GM12864 (cell line): ENCODE measurements at regions not wholly inside any gene's neighbourhood (a gene's known extent, or its start where the extent isn't known, plus 50 kb on each side); places are given as distances from the start of the nearest gene placed in this dataset.

Source experiments
- DNase-seq: peaks from one replicate; pipeline ENCODE4 v3.0.0-alpha.2; 2011; ENCODE audit warnings: low read depth
- H3K4me3 ChIP-seq: 2 replicates; pipeline ENCODE4 v1.5.1; 2011; ENCODE audit warnings: mild to moderate bottlenecking, low read depth, low read length, control low read depth
- TF ChIP-seq, protein P1 (sequence below): IDR thresholded peaks from 2 replicates; pipeline ENCODE4 v1.5.1; 2011; ENCODE audit warnings: low read depth, mild to moderate bottlenecking, moderate library complexity, low read length, control low read depth, inconsistent platforms; ENCODE audit errors: missing control alignments

- TF ChIP-seq, protein P1, sequence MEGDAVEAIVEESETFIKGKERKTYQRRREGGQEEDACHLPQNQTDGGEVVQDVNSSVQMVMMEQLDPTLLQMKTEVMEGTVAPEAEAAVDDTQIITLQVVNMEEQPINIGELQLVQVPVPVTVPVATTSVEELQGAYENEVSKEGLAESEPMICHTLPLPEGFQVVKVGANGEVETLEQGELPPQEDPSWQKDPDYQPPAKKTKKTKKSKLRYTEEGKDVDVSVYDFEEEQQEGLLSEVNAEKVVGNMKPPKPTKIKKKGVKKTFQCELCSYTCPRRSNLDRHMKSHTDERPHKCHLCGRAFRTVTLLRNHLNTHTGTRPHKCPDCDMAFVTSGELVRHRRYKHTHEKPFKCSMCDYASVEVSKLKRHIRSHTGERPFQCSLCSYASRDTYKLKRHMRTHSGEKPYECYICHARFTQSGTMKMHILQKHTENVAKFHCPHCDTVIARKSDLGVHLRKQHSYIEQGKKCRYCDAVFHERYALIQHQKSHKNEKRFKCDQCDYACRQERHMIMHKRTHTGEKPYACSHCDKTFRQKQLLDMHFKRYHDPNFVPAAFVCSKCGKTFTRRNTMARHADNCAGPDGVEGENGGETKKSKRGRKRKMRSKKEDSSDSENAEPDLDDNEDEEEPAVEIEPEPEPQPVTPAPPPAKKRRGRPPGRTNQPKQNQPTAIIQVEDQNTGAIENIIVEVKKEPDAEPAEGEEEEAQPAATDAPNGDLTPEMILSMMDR: no peak
- DNase-seq: no peak
- H3K4me3 ChIP-seq: no peak overlapping the region
These were observed 960.3 kb upstream of the LRRN3 start for GRCh38 chr7:110130669-110131068.

- no peak overlapping the region for H3K4me3 ChIP-seq
- TF ChIP-seq, protein P1: no peak
- no peak for DNase-seq
These were observed 959.6 kb upstream of the LRRN3 start for GRCh38 chr7:110131344-110131743.

DNA sequence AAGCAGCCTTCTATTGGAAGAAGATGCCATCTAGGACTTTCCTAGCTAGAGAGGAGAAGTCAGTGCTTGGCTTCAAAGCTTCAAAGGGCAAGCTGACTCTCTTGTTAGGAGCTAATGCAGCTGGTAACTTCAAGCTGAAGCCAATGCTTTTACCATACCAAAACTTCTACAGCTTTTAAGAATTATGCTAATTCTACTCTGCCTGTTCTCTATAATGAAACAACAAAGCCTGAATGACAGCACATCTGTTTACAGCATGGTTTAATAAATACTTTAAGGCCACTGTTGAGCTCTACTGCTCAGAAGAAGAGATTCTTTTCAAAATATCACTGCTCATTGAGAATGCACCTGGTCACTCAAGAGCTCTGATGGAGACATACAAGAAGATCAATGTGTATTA, 951.9 kb upstream of the LRRN3 start:
- H3K4me3 ChIP-seq: no peak overlapping the region
- TF ChIP-seq, protein P1: no peak
- DNase-seq: no peak

GRCh38 chr7:110142939-110143526, 947.9 kb upstream of the LRRN3 start:
- TF ChIP-seq, protein P1: no peak
- no peak overlapping the region for H3K4me3 ChIP-seq
- no peak for DNase-seq

GRCh38 chr7:110144599-110144998, 946.3 kb upstream of the LRRN3 start:
- TF ChIP-seq, protein P1: no peak
- no peak for DNase-seq
- no peak overlapping the region for H3K4me3 ChIP-seq

DNA sequence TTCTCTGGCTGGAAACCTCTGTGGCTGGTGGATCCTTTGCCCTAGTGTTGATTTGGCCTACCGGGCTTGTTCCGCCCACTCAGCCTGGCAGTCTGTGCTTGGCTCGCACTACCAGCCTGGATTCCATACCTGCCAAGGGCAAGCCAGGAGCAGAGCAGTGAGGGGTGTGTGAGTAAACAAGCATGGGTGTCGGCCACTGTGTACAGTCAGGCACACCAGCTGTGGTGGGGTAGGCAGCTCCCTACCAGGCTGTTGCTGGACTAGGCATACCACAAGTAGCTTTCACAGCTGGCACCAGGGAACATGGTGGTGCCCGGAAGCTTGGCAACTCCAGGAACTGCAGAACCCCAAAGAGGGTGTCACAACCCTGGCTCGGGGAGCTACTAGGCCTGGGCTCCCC, 942.9 kb upstream of the LRRN3 start:
- no peak overlapping the region for H3K4me3 ChIP-seq
- TF ChIP-seq, protein P1: no peak
- DNase-seq: no peak

- TF ChIP-seq, protein P1: no peak
- DNase-seq: no peak
These were observed 937.7 kb upstream of the LRRN3 start for GRCh38 chr7:110153222-110153621.

More at GRCh38 chr7:110153222-110153621, 937.7 kb upstream of the LRRN3 start:
- H3K4me3 ChIP-seq: no peak overlapping the region
